Spleen (tissue), 7 donors: ENCODE measurements at regions not wholly inside any gene's neighbourhood (a gene's known extent, or its start where the extent isn't known, plus 50 kb on each side); places are given as distances from the start of the nearest gene placed in this dataset.

Experiments
- CTCF ChIP-seq, 11 experiments: fragments of 200-600 bp in 7 of 11; fragments of 450-650 bp in 4 of 11; sonication (generic) in 4 of 11; IDR thresholded peaks in 8 of 11; conservative IDR thresholded peaks in 3 of 11; 1 replicate in 7 of 11; 2 replicates in 4 of 11; pipeline versions ENCODE4 v1.4.0 to v1.8.0; 2016 to 2021; ENCODE audit warnings: antibody characterized with exemption in 11 of 11, inconsistent platforms in 4 of 11, mild to moderate bottlenecking in 1 of 11
- POLR2AphosphoS5 ChIP-seq, 3 donors: sonication (generic); formaldehyde crosslinking; IDR thresholded peaks; one replicate each; pipeline ENCODE4 v1.5.1; 2017; ENCODE audit warnings: antibody characterized with exemption in 3 of 3
- donor health status: DM: no; HTN: no; CAD: no; lungs with moderate emphysema.
- donor health status: DM: no; HTN: no; CAD: no.
- donor health status: DM: no; HTN: no; CAD: no.

- TF ChIP-seq POLR2AphosphoS5 (IDR thresholded peaks at IDR 0.05) = no peak
- no peak for TF ChIP-seq CTCF (IDR thresholded peaks at IDR 0.05 in 8 of 11, conservative IDR thresholded peaks at IDR 0.05 in 3 of 11)
These were observed 165.4 kb upstream of the CRY1 start for GRCh38 chr12:107258780-107259179.
